ENCODE measurements at regions not wholly inside any gene's neighbourhood (a gene's known extent, or its start where the extent isn't known, plus 50 kb on each side); places are given as distances from the start of the nearest gene placed in this dataset.

DNA sequence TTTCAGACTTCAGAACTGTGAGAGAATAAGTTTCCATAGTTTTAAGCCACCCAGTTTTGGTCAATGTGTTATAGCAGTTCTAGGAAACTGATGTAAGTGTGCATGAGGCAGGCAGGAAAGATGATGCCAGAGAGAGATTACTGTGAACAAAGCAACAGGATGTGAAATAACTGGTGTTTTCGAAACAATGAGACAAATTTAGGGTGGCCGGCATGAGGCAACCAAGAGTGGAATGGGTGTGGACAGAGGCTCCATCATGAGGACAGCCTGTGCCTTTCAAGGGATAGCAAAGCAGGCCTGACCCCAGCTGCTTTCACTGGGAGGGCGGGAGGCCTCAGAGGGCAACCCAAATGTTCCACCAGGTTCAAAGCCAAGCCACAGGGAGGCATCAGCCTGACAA, 67.3 kb upstream of the UCN3 start:
- ChIA-PET POLR2A (no interaction called here), CTCF (interaction anchor here (0.7 kb wide), 1 partner anchor 13 kb away, joined by 4 read pairs; no protein-coding TSS in a partner anchor)
- no peak overlapping the region for H3K4me3 ChIP-seq (ENCODE audit: low read depth, low read length)
- H3K9me3 ChIP-seq (ENCODE audit: control insufficient read depth, insufficient read depth, low read depth, low read length) = no peaks in the 10 kb centered on the region
- TF ChIP-seq ZNF548 (tag by site-specific recombination; IDR thresholded peaks at IDR 0.05) (no peak), ZNF37A (tag by site-specific recombination; IDR thresholded peaks at IDR 0.05) (no peak), GLI4 (tag by site-specific recombination; IDR thresholded peaks at IDR 0.05) (no peak), IKZF3 (tag by site-specific recombination; IDR thresholded peaks at IDR 0.05) (no peak), TCF7L2 (IDR thresholded peaks at IDR 0.05; ENCODE audit: borderline replicate concordance, low read depth, low read length) (no peak), ZNF138 (tag by site-specific recombination; IDR thresholded peaks at IDR 0.05; ENCODE audit: borderline replicate concordance) (no peak), ZNF555 (tag by site-specific recombination; conservative IDR thresholded peaks at IDR 0.05) (no peak), GLIS2 (tag by site-specific recombination; IDR thresholded peaks at IDR 0.05) (no peak), ZIC2 (tag by site-specific recombination; IDR thresholded peaks at IDR 0.05) (no peak), ZBTB17 (tag by site-specific recombination; IDR thresholded peaks at IDR 0.05) (no peak), ZNF76 (tag by site-specific recombination; IDR thresholded peaks at IDR 0.05; ENCODE audit: borderline replicate concordance, low read depth) (no peak), ZNF792 (tag by site-specific recombination; IDR thresholded peaks at IDR 0.05) (no peak), ZNF146 (tag by site-specific recombination; IDR thresholded peaks at IDR 0.05) (no peak), MEIS1 (CRISPR knock-in tag; IDR thresholded peaks at IDR 0.05; ENCODE audit: borderline replicate concordance) (no peak), ZNF626 (tag by site-specific recombination; IDR thresholded peaks at IDR 0.05) (no peak)
- TF ChIP-seq, protein P1, sequence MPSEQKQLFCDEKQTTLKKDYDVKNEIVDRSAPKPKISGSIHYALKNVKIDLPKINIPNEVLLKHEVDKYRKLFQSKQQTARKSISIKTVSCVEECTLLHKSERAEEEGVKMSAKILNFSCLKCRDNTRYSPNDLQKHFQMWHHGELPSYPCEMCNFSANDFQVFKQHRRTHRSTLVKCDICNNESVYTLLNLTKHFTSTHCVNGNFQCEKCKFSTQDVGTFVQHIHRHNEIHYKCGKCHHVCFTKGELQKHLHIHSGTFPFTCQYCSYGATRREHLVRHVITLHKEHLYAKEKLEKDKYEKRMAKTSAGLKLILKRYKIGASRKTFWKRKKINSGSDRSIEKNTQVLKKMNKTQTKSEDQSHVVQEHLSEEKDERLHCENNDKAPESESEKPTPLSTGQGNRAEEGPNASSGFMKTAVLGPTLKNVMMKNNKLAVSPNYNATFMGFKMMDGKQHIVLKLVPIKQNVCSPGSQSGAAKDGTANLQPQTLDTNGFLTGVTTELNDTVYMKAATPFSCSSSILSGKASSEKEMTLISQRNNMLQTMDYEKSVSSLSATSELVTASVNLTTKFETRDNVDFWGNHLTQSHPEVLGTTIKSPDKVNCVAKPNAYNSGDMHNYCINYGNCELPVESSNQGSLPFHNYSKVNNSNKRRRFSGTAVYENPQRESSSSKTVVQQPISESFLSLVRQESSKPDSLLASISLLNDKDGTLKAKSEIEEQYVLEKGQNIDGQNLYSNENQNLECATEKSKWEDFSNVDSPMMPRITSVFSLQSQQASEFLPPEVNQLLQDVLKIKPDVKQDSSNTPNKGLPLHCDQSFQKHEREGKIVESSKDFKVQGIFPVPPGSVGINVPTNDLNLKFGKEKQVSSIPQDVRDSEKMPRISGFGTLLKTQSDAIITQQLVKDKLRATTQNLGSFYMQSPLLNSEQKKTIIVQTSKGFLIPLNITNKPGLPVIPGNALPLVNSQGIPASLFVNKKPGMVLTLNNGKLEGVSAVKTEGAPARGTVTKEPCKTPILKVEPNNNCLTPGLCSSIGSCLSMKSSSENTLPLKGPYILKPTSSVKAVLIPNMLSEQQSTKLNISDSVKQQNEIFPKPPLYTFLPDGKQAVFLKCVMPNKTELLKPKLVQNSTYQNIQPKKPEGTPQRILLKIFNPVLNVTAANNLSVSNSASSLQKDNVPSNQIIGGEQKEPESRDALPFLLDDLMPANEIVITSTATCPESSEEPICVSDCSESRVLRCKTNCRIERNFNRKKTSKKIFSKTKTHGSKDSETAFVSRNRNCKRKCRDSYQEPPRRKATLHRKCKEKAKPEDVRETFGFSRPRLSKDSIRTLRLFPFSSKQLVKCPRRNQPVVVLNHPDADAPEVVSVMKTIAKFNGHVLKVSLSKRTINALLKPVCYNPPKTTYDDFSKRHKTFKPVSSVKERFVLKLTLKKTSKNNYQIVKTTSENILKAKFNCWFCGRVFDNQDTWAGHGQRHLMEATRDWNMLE (tag by site-specific recombination; conservative IDR thresholded peaks at IDR 0.05; ENCODE audit: low read depth) = no peak
- TF ChIP-seq, protein P2, sequence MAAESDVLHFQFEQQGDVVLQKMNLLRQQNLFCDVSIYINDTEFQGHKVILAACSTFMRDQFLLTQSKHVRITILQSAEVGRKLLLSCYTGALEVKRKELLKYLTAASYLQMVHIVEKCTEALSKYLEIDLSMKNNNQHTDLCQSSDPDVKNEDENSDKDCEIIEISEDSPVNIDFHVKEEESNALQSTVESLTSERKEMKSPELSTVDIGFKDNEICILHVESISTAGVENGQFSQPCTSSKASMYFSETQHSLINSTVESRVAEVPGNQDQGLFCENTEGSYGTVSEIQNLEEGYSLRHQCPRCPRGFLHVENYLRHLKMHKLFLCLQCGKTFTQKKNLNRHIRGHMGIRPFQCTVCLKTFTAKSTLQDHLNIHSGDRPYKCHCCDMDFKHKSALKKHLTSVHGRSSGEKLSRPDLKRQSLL (tag by site-specific recombination; IDR thresholded peaks at IDR 0.05) = no peak
- H3K36me3 ChIP-seq (ENCODE audit: control insufficient read depth in 2 of 2, insufficient read depth in 1 of 2, low read length in 2 of 2) = no peaks in the 10 kb centered on the region
- H3K4me1 ChIP-seq (ENCODE audit: control insufficient read depth, insufficient read depth, low read length) = no peaks in the 10 kb centered on the region
- no peak overlapping the region for H3K27ac ChIP-seq (ENCODE audit: extremely low read depth, low read depth, low read length)

DNA sequence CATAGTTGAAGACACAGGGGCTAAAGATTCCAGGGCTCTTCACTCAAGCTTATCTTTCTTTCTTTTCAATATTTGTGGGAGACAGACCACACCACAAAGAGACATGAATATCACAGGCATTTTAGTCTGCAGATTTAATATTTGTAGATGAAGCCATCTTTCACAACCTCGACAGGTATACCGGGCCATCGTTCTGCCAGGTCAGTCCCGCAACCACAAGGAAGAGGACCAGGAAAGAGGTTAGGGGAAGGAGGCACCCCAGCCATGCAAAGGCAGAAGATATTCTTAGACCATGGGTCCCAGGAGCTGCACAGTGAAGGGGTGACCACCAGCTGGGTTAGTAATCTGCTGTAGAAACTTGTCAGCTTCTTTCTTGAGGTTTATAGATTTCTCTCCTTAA, 66.8 kb upstream of the UCN3 start:
- Histone ChIP-seq H3K36me3 (ENCODE audit: control insufficient read depth in 2 of 2, insufficient read depth in 1 of 2, low read length in 2 of 2) (no peaks in the 10 kb centered on the region), H3K4me3 (ENCODE audit: low read depth, low read length) (no peak overlapping the region), H3K9me3 (ENCODE audit: control insufficient read depth, insufficient read depth, low read depth, low read length) (no peaks in the 10 kb centered on the region), H3K4me1 (ENCODE audit: control insufficient read depth, insufficient read depth, low read length) (no peaks in the 10 kb centered on the region), H3K27ac (ENCODE audit: extremely low read depth, low read depth, low read length) (no peak overlapping the region)
- CTCF ChIA-PET = interaction anchor here (0.7 kb wide), 1 partner anchor 13 kb away, joined by 4 read pairs; no protein-coding TSS in a partner anchor
- TF ChIP-seq, protein P3, sequence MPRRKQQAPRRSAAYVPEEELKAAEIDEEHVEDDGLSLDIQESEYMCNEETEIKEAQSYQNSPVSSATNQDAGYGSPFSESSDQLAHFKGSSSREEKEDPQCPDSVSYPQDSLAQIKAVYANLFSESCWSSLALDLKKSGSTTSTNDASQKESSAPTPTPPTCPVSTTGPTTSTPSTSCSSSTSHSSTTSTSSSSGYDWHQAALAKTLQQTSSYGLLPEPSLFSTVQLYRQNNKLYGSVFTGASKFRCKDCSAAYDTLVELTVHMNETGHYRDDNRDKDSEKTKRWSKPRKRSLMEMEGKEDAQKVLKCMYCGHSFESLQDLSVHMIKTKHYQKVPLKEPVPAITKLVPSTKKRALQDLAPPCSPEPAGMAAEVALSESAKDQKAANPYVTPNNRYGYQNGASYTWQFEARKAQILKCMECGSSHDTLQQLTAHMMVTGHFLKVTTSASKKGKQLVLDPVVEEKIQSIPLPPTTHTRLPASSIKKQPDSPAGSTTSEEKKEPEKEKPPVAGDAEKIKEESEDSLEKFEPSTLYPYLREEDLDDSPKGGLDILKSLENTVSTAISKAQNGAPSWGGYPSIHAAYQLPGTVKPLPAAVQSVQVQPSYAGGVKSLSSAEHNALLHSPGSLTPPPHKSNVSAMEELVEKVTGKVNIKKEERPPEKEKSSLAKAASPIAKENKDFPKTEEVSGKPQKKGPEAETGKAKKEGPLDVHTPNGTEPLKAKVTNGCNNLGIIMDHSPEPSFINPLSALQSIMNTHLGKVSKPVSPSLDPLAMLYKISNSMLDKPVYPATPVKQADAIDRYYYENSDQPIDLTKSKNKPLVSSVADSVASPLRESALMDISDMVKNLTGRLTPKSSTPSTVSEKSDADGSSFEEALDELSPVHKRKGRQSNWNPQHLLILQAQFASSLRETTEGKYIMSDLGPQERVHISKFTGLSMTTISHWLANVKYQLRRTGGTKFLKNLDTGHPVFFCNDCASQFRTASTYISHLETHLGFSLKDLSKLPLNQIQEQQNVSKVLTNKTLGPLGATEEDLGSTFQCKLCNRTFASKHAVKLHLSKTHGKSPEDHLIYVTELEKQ (tag by site-specific recombination; IDR thresholded peaks at IDR 0.05; ENCODE audit: borderline replicate concordance) = no peak
- TF ChIP-seq ZNF114 (tag by site-specific recombination; IDR thresholded peaks at IDR 0.05) = no peak
- no peak for TF ChIP-seq ZNF664 (tag by site-specific recombination; IDR thresholded peaks at IDR 0.05)
- no peak for TF ChIP-seq ZNF175 (tag by site-specific recombination; IDR thresholded peaks at IDR 0.05)
- TF ChIP-seq, protein P4, sequence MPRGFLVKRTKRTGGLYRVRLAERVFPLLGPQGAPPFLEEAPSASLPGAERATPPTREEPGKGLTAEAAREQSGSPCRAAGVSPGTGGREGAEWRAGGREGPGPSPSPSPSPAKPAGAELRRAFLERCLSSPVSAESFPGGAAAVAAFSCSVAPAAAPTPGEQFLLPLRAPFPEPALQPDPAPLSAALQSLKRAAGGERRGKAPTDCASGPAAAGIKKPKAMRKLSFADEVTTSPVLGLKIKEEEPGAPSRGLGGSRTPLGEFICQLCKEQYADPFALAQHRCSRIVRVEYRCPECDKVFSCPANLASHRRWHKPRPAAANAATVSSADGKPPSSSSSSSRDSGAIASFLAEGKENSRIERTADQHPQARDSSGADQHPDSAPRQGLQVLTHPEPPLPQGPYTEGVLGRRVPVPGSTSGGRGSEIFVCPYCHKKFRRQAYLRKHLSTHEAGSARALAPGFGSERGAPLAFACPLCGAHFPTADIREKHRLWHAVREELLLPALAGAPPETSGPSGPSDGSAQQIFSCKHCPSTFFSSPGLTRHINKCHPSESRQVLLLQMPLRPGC (tag by site-specific recombination; IDR thresholded peaks at IDR 0.05) = no peak
- TF ChIP-seq ZNF843 (tag by site-specific recombination; IDR thresholded peaks at IDR 0.05) = no peak
- TF ChIP-seq ZNF354C (tag by site-specific recombination; IDR thresholded peaks at IDR 0.05; ENCODE audit: borderline replicate concordance, low read depth) = no peak
- TF ChIP-seq ZSCAN30 (tag by site-specific recombination; IDR thresholded peaks at IDR 0.05) = no peak
- no peak for TF ChIP-seq EGR2 (tag by site-specific recombination; IDR thresholded peaks at IDR 0.05; ENCODE audit: low read depth)
- POLR2A ChIA-PET = no interaction called here
